NOMO-1 treated with dmso at 0.1 percent for 144 hours (cell line): ENCODE measurements at regions not wholly inside any gene's neighbourhood (a gene's known extent, or its start where the extent isn't known, plus 50 kb on each side); places are given as distances from the start of the nearest gene placed in this dataset.

Experiments
- DNase-seq: peaks from one replicate; lab custom pipeline; 2025; ENCODE audit not compliant: unreplicated experiment; lab: John Stamatoyannopoulos, UW

GRCh38 chr4:175369087-175369486 is 443.0 kb downstream of the GPM6A start:
- no peak for DNase-seq

DNA sequence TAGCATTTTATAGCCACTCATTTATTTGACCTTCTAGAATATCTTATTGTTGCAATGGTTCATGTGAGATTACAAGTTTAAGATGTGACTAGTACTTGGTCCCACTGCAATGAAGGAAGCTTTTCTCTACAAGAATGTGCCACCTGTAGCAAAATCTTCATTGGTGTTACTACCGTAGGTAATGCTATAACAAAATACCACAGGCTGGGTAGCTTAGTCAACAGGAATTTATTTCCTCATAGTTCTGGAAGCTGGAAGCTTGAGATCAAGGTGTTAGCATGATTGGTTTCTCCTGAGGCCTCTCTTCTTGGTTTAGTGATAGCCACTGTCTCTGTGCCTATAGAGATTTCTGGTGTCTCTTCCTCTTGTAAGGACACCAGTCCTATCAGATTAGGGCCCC is 441.0 kb downstream of the GPM6A start:
- no peak for DNase-seq

GRCh38 chr4:175373031-175373430 is 439.0 kb downstream of the GPM6A start:
- no peak for DNase-seq

DNA sequence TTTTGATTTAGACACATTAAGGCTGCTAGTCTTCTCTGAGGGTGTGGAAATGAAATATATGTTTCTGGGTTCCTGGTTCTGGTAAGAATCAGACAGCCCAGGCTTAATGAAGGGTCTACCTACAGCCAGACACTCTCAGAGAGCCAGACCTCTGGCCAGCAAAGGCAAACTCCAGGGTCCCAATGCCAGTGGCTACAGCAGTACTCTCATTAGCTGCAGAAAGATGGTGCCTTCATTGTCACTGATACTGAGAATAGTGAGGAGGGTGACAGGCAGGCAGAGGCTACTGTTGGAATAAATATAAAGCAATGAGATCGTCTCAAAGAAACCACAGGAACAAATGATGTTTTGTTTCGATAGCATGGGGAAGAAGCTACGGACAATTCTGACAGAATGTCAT is 437.6 kb downstream of the GPM6A start:
- no peak for DNase-seq

DNA sequence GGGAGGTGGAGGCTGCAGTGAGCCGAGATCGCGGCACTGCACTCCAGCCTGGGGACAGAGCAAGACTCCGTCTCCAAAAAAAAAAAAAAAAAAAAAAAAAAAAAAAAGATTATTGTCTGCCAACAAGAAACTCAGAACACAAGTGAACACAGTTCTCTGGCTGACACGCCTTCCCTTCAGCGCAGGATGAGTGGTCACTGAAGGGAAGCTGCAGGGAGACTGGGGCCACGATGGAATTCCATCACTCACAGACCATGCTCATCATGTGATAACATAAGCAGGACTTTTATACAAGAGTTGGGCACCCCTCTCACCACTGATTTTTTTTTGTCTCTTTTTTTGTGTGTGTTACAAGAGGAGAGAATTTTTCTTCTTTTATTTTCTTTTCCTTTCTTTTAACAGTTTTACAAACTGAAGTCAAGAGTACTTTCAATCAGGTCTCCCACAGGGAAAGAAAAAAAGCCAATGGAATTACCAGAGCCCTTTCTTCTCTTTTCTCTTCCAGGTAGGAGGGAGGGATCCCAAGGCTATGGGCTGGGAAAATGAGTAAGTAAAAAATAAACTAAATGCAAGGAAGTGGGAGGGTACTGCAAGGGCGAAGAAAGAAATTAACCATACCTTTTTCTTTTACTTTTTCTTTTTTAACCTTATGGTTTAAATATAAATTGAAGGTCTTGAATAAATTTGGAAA is 435.6 kb downstream of the GPM6A start:
- no peak for DNase-seq

GRCh38 chr4:175377203-175377602 is 434.9 kb downstream of the GPM6A start:
- DNase-seq = no peak

GRCh38 chr4:175378372-175378771 is 433.7 kb downstream of the GPM6A start:
- DNase-seq = no peak

- no peak for DNase-seq
These were observed 431.2 kb downstream of the GPM6A start for GRCh38 chr4:175380841-175381240.

GRCh38 chr4:175385797-175386196 is 426.3 kb downstream of the GPM6A start:
- no peak for DNase-seq

GRCh38 chr4:175386776-175387507 is 425.1 kb downstream of the GPM6A start:
- no peak for DNase-seq

- DNase-seq = no peak
These were observed 417.9 kb downstream of the GPM6A start for GRCh38 chr4:175394208-175394607.

DNA sequence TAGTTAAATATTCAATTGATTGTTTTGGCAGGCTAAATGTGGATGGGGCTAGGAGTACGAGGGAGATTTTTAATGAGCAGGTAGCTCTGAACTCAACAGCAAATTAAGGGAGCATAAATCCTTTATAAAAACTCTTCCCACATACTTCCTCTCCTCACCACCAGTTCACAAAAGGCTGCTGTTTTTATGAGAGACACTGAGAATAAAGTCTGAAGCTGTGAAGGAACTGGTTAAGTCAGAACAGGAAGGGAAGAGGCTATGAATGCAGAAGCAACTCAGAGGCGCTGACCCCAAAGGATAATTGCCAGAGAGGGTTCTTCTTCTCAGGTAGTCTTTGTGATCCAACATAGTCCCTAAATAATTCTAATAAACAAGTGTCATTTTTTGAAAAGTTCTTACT is 406.1 kb downstream of the GPM6A start:
- DNase-seq = no peak

- DNase-seq = no peak
These were observed 404.1 kb downstream of the GPM6A start for GRCh38 chr4:175407926-175408325.

DNA sequence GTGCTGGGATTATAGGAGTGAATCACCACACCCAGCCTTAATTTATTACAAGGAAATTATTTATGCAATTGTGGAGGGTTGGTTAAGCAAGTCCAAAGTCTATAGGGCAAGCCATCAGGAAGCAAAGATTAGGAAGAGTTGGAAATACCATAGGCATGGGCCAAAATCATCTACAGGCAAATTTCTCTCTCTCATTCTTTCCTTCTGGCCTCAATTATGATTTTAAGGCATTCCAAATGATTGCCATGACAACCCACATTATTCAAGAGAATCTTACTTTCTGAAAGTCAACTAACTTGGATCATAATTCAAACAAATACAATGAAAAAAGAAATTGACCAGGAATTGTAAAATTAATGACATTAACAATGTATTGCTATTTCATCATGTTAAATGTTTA is 400.8 kb downstream of the GPM6A start:
- DNase-seq = no peak

- DNase-seq = no peak
These were observed 399.9 kb downstream of the GPM6A start for GRCh38 chr4:175412161-175412560.

DNA sequence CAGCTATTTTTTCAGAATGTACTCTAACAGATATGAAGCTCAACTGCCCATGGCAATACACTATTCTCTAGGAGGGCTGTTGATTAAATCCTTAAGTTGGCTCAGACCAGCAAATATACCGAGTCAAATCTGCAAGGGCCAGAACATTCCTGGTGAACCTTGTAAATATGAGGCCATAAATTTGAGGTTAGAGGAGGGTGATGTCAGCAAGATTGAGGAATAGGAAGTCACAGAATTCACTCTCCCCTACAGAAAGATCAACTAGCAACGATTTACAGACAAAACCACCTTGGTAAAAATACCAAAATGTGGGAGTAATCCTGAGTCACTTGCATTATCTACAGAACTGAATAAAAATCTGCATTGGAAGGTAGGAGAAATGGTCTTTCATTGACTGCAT is 399.3 kb downstream of the GPM6A start:
- no peak for DNase-seq

GRCh38 chr4:175413561-175413960 is 398.5 kb downstream of the GPM6A start:
- no peak for DNase-seq

DNA sequence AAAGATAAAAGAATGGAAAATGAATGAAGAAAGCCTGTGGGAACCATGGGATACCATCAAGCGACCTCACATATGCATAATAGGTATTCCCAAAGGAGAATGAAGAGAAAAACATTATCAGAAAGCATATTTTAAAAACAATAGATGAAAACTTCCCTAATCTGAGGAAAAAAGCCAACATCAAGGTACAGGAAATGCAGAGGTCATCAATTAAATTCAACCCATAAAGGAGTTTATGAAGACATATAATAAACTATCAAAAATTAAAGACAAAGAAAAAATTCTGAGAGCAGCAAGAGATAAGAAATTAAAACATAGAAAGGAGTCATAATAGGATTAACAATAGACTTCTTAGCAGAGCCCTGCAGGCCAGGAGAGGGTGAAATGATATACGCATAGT is 397.5 kb downstream of the GPM6A start:
- no peak for DNase-seq

DNA sequence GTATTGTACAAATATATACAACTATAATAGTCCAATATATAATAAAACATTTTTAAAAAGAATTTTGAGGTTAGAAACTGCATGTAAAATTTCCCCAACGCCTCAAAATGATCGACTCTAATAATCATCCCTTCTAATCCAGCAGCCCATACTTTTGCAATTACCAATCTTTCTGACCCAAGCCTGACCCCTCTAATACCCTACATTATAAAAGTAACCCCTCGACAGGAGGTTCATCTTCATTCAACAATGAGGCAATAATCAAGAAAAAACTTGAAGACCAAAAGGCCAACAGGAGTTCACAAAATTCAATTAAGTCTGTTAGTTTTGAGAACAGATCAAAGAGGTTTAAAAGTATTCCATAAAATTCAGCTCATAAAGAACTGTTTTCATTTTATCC is 393.5 kb downstream of the GPM6A start:
- no peak for DNase-seq

- no peak for DNase-seq
These were observed 392.8 kb downstream of the GPM6A start for GRCh38 chr4:175419236-175419718.

GRCh38 chr4:175421506-175421905 is 390.6 kb downstream of the GPM6A start:
- no peak for DNase-seq

GRCh38 chr4:175422331-175422730 is 389.7 kb downstream of the GPM6A start:
- DNase-seq = no peak

DNA sequence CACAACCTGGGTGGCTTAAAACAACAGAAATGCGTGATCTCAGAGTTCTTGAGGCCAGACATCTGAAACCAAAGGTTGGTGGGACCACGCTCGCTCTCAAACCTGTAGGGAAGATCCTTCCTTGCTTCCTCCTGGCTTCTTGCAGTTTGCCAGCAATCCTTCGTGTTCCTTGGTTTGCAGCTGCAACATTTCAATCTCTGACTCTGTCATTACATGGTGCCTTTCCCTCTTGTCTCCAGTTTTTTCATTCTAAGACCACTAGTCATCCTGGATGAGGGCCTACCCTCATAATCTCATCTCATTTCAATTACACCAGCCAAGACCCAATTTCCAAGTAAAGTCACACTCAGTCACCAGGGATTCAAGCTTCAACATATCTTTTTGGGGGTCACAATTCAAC is 388.0 kb downstream of the GPM6A start:
- no peak for DNase-seq
